Fibroblast of lung (primary cell): ENCODE measurements at regions not wholly inside any gene's neighbourhood (a gene's known extent, or its start where the extent isn't known, plus 50 kb on each side); places are given as distances from the start of the nearest gene placed in this dataset.

Source experiments
- DNase-seq, 2 donors: peaks; one replicate each; pipeline versions ENCODE4 v3.0.0 to v3.0.0-alpha.2; 2010; ENCODE audit warnings: low read depth in 2 of 2
- H2AFZ ChIP-seq: 2 replicates; pipeline ENCODE4 v1.5.1; 2012; ENCODE audit warnings: low read length, control low read depth, inconsistent platforms
- H3K27ac ChIP-seq: 2 replicates; pipeline ENCODE4 v1.5.1; 2011; ENCODE audit warnings: low read length, control low read depth; ENCODE audit not compliant: insufficient read depth
- H3K27me3 ChIP-seq: 2 replicates; pipeline ENCODE4 v1.5.1; 2011; ENCODE audit warnings: mild to moderate bottlenecking, low read length; ENCODE audit not compliant: control insufficient read depth, insufficient read depth
- H3K36me3 ChIP-seq: 2 replicates; pipeline ENCODE4 v1.5.1; 2011; ENCODE audit warnings: low read length; ENCODE audit not compliant: control insufficient read depth, insufficient read depth
- H3K4me1 ChIP-seq: 2 replicates; pipeline ENCODE4 v1.5.1; 2011; ENCODE audit warnings: low read length; ENCODE audit not compliant: control insufficient read depth, insufficient read depth; ENCODE audit errors: extremely low read depth
- H3K4me2 ChIP-seq: 2 replicates; pipeline ENCODE4 v1.5.1; 2011; ENCODE audit warnings: low read length, control low read depth; ENCODE audit not compliant: insufficient read depth; ENCODE audit errors: extremely low read depth
- H3K4me3 ChIP-seq, 4 experiments: fragments of 200-600 bp in 1 of 4; sonication (generic) in 1 of 4; replicated peaks in 1 of 4; 2 replicates each; pipeline ENCODE4 v1.5.1; 2011 to 2016; ENCODE audit warnings: low read length in 4 of 4, low read depth in 3 of 4, mild to moderate bottlenecking in 3 of 4, control low read depth in 2 of 4, inconsistent platforms in 1 of 4, mixed read lengths in 1 of 4; ENCODE audit not compliant: insufficient read depth in 1 of 4; ENCODE audit errors: control extremely low read depth in 1 of 4
- H3K79me2 ChIP-seq: 2 replicates; pipeline ENCODE4 v1.5.1; 2012; ENCODE audit warnings: mild to moderate bottlenecking, low read length, inconsistent platforms; ENCODE audit not compliant: control insufficient read depth, insufficient read depth
- H3K9ac ChIP-seq: 2 replicates; pipeline ENCODE4 v1.5.1; 2011; ENCODE audit warnings: mild to moderate bottlenecking, low read length, control low read depth; ENCODE audit not compliant: insufficient read depth
- H3K9me3 ChIP-seq: 2 replicates; pipeline ENCODE4 v1.5.1; 2012; ENCODE audit warnings: low read depth, low read length; ENCODE audit not compliant: control insufficient read depth, insufficient read depth
- H4K20me1 ChIP-seq: 2 replicates; pipeline ENCODE4 v1.5.1; 2011; ENCODE audit warnings: low read length; ENCODE audit not compliant: control insufficient read depth, insufficient read depth; ENCODE audit errors: extremely low read depth
- EZH2 ChIP-seq: IDR thresholded peaks from 2 replicates; pipeline ENCODE4 v1.5.1; 2012; ENCODE audit warnings: low read length, control low read depth, mild to moderate bottlenecking; ENCODE audit errors: missing control alignments
- TF ChIP-seq, protein P1 (sequence below), 2 donors: IDR thresholded peaks in 1 of 2; conservative IDR thresholded peaks in 1 of 2; 1 replicate in 1 of 2; 2 replicates in 1 of 2; pipeline ENCODE4 v1.5.1; 2011 to 2012; ENCODE audit warnings: low read length in 2 of 2, control low read depth in 1 of 2, inconsistent platforms in 1 of 2, low read depth in 1 of 2, mild to moderate bottlenecking in 1 of 2

DNA sequence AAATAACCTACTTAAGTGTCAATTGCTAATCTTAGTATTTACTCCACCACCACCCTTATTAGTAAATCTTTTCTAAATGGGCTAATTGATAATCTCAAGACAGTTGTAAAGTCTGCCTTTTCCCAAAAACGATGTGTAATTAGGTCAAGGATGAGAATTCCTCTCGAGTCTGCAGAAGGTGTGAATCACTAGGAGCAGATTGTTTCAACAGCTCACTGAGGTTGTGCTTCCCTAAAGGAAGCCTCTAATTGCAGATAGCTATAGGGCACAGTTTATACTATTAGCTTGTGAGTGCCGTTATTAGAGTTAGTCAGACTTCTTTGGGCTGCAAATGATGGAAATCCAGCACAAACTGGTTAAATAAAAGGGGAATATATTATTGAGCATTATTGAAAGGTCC is 84.9 kb downstream of the C11orf91 start:
- Histone ChIP-seq H3K9me3 (no peaks in the 10 kb centered on the region), H3K36me3 (no peaks in the 10 kb centered on the region), H3K27me3 (no peaks in the 10 kb centered on the region), H3K4me1 (no peaks in the 10 kb centered on the region), H2AFZ (no peak overlapping the region), H4K20me1 (no peaks in the 10 kb centered on the region), H3K79me2 (no peaks in the 10 kb centered on the region), H3K4me2 (no peak overlapping the region), H3K27ac (no peak overlapping the region), H3K9ac (no peak overlapping the region), H3K4me3 (no peak overlapping the region)
- TF ChIP-seq, protein P1, sequence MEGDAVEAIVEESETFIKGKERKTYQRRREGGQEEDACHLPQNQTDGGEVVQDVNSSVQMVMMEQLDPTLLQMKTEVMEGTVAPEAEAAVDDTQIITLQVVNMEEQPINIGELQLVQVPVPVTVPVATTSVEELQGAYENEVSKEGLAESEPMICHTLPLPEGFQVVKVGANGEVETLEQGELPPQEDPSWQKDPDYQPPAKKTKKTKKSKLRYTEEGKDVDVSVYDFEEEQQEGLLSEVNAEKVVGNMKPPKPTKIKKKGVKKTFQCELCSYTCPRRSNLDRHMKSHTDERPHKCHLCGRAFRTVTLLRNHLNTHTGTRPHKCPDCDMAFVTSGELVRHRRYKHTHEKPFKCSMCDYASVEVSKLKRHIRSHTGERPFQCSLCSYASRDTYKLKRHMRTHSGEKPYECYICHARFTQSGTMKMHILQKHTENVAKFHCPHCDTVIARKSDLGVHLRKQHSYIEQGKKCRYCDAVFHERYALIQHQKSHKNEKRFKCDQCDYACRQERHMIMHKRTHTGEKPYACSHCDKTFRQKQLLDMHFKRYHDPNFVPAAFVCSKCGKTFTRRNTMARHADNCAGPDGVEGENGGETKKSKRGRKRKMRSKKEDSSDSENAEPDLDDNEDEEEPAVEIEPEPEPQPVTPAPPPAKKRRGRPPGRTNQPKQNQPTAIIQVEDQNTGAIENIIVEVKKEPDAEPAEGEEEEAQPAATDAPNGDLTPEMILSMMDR (conservative IDR thresholded peaks at IDR 0.05 in 1 of 2, IDR thresholded peaks at IDR 0.05 in 1 of 2; ENCODE audit: low read depth in 1 of 2, low read length in 2 of 2), result no peak
- no peak for TF ChIP-seq EZH2
- DNase-seq, result no peak

DNA sequence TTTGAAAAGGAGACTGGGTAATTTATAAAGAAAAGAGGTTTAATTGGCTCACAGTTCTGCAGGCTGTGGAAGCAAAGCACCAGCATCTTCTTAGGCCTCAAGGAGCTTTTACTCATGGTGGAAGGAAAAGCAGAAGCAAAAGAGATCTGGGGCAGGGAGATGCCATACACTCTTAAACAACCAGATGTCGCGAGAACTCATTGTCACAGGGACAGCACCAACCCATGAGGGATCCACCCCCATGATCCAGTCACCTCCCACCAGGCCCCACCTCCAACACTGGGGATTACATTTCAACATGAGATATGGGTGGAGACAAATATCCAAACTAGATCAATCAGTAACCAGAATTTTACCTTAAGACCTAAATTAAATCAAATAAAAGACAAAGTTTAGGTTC is 87.2 kb downstream of the C11orf91 start:
- Histone ChIP-seq H3K4me2 (no peak overlapping the region), H3K36me3 (no peaks in the 10 kb centered on the region), H3K27me3 (no peaks in the 10 kb centered on the region), H3K79me2 (no peaks in the 10 kb centered on the region), H4K20me1 (no peaks in the 10 kb centered on the region), H2AFZ (no peak overlapping the region), H3K4me1 (no peaks in the 10 kb centered on the region), H3K9me3 (no peaks in the 10 kb centered on the region), H3K4me3 (no peak overlapping the region), H3K27ac (no peak overlapping the region), H3K9ac (no peak overlapping the region)
- TF ChIP-seq EZH2, result no peak
- TF ChIP-seq, protein P1 (conservative IDR thresholded peaks at IDR 0.05 in 1 of 2, IDR thresholded peaks at IDR 0.05 in 1 of 2; ENCODE audit: low read depth in 1 of 2, low read length in 2 of 2), result no peak
- DNase-seq, result no peak

DNA sequence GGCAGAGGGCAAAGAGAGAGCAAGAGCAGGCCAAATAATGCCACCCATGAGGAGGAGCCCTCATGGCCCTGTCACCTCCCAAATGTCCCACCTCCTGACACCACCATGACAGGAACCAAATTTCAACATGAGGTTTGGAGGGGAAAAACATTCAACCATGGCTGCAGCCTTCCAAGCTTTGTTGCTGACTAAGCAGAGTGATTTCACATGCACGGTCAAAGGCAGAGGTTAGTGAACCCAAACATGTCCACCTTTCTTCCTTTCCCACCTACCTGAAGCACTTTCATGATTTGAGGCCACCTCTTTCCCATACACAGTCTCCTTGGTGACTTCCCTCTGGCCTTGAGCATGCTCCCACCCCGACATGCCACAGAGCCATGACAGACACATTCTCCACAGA is 89.7 kb downstream of the C11orf91 start:
- no peak for DNase-seq
- H3K4me2 ChIP-seq, result no peak overlapping the region
- no peaks in the 10 kb centered on the region for H3K36me3 ChIP-seq
- no peaks in the 10 kb centered on the region for H4K20me1 ChIP-seq
- TF ChIP-seq EZH2, result no peak
- TF ChIP-seq, protein P1 (conservative IDR thresholded peaks at IDR 0.05 in 1 of 2, IDR thresholded peaks at IDR 0.05 in 1 of 2; ENCODE audit: low read depth in 1 of 2, low read length in 2 of 2), result no peak
- H3K27me3 ChIP-seq, result no peaks in the 10 kb centered on the region
- no peaks in the 10 kb centered on the region for H3K79me2 ChIP-seq
- H2AFZ ChIP-seq, result no peak overlapping the region
- H3K9me3 ChIP-seq, result no peaks in the 10 kb centered on the region
- H3K4me1 ChIP-seq, result no peaks in the 10 kb centered on the region
- no peak overlapping the region for H3K27ac ChIP-seq
- no peak overlapping the region for H3K4me3 ChIP-seq
- H3K9ac ChIP-seq, result no peak overlapping the region
